OCI-LY3 (cell line): ENCODE measurements at regions not wholly inside any gene's neighbourhood (a gene's known extent, or its start where the extent isn't known, plus 50 kb on each side); places are given as distances from the start of the nearest gene placed in this dataset.

ENCODE experiments used
- H2AFZ ChIP-seq: fragments of 200-600, 300-600 bp; shearing (Covaris generic); 2 replicates; pipeline ENCODE4 v1.6.0; 2014; ENCODE audit warnings: antibody characterized with exemption, low read depth, low read length
- H3K27ac ChIP-seq: fragments of 200-600, 300-600 bp; sonication (generic); 2 replicates; pipeline ENCODE4 v1.5.1; 2014; ENCODE audit warnings: mild to moderate bottlenecking, low read length, moderate library complexity, mixed read lengths
- H3K27me3 ChIP-seq: fragments of 200-600, 300-600 bp; sonication (generic); 2 replicates; pipeline ENCODE4 v1.6.1; 2014; ENCODE audit warnings: low read depth, low read length, mixed read lengths
- H3K36me3 ChIP-seq: fragments of 200-600, 300-600 bp; sonication (generic); replicated peaks from 2 replicates; pipeline ENCODE3; 2014; ENCODE audit warnings: low read depth, low read length, mixed read lengths
- H3K4me1 ChIP-seq: fragments of 300-600, 200-600 bp; sonication (generic); 2 replicates; pipeline ENCODE4 v1.6.1; 2014; ENCODE audit warnings: low read length, mixed read lengths
- H3K4me2 ChIP-seq: fragments of 200-600, 300-600 bp; sonication (generic); 2 replicates; pipeline ENCODE4 v1.6.1; 2014; ENCODE audit warnings: low read length, mixed read lengths
- H3K4me3 ChIP-seq: fragments of 300-600, 200-600 bp; sonication (generic); 2 replicates; pipeline ENCODE4 v1.5.1; 2014; ENCODE audit warnings: antibody characterized with exemption, mild to moderate bottlenecking, low read length, moderate library complexity
- H3K79me2 ChIP-seq: fragments of 300-600, 200-600 bp; shearing (Covaris generic); 2 replicates; pipeline ENCODE4 v1.6.1; 2014; ENCODE audit warnings: mild to moderate bottlenecking, low read length, mixed read lengths
- H3K9ac ChIP-seq: fragments of 300-600, 200-600 bp; shearing (Covaris generic); 2 replicates; pipeline ENCODE4 v1.6.0; 2014; ENCODE audit warnings: mild to moderate bottlenecking, low read length, moderate library complexity
- H3K9me3 ChIP-seq: fragments of 200-600, 300-600 bp; shearing (Covaris generic); 2 replicates; pipeline ENCODE4 v1.6.1; 2014; ENCODE audit warnings: low read length, mixed read lengths; ENCODE audit not compliant: insufficient read depth
- H4K20me1 ChIP-seq: fragments of 200-600, 300-600 bp; sonication (generic); 2 replicates; pipeline ENCODE4 v1.6.1; 2016; ENCODE audit warnings: low read length, mixed read lengths; ENCODE audit not compliant: insufficient read depth
- CTCF ChIP-seq: fragments of 200-600, 300-600 bp; sonication (generic); IDR thresholded peaks from 2 replicates; pipeline ENCODE4 v1.5.1; 2014; ENCODE audit warnings: antibody characterized with exemption, low read length, low read depth
- EZH2phosphoT487 ChIP-seq: fragments of 200-600 bp; shearing (Covaris generic); IDR thresholded peaks from 2 replicates; pipeline ENCODE4 v1.6.1; 2018; ENCODE audit warnings: antibody characterized with exemption, mixed run types, low read depth

GRCh38 chr4:54902976-54903375 is 222.4 kb downstream of the KDR start:
- H4K20me1 ChIP-seq, result no peaks in the 10 kb centered on the region
- H3K4me3 ChIP-seq, result no peak overlapping the region
- H3K4me1 ChIP-seq, result no peaks in the 10 kb centered on the region
- TF ChIP-seq EZH2phosphoT487 (no peak), CTCF (no peak)
- no peaks in the 10 kb centered on the region for H3K27me3 ChIP-seq
- H3K9me3 ChIP-seq, result no peaks in the 10 kb centered on the region
- H2AFZ ChIP-seq, result no peak overlapping the region
- no peaks in the 10 kb centered on the region for H3K79me2 ChIP-seq
- H3K4me2 ChIP-seq, result no peak overlapping the region
- H3K9ac ChIP-seq, result no peak overlapping the region
- H3K27ac ChIP-seq, result no peak overlapping the region
- no peaks in the 10 kb centered on the region for H3K36me3 ChIP-seq

- Histone ChIP-seq H3K9ac (no peak overlapping the region), H3K27ac (no peak overlapping the region), H4K20me1 (no peaks in the 10 kb centered on the region), H3K79me2 (no peaks in the 10 kb centered on the region), H3K4me1 (no peaks in the 10 kb centered on the region), H2AFZ (no peak overlapping the region), H3K4me3 (no peak overlapping the region), H3K36me3 (no peaks in the 10 kb centered on the region), H3K4me2 (no peak overlapping the region), H3K9me3 (no peaks in the 10 kb centered on the region), H3K27me3 (no peaks in the 10 kb centered on the region)
- no peak for TF ChIP-seq EZH2phosphoT487
- no peak for TF ChIP-seq CTCF
These were observed 223.1 kb downstream of the KDR start for GRCh38 chr4:54902271-54902670.

- H4K20me1 ChIP-seq, result no peaks in the 10 kb centered on the region
- no peaks in the 10 kb centered on the region for H3K9me3 ChIP-seq
- no peak overlapping the region for H3K9ac ChIP-seq
- no peak overlapping the region for H3K4me3 ChIP-seq
- no peaks in the 10 kb centered on the region for H3K36me3 ChIP-seq
- H3K4me1 ChIP-seq, result no peaks in the 10 kb centered on the region
- TF ChIP-seq CTCF (no peak), EZH2phosphoT487 (no peak)
- H2AFZ ChIP-seq, result no peak overlapping the region
- no peaks in the 10 kb centered on the region for H3K79me2 ChIP-seq
- no peak overlapping the region for H3K4me2 ChIP-seq
- H3K27ac ChIP-seq, result no peak overlapping the region
- no peaks in the 10 kb centered on the region for H3K27me3 ChIP-seq
These were observed 224.2 kb downstream of the KDR start for GRCh38 chr4:54901202-54901601.

GRCh38 chr4:54898656-54899340 is 226.6 kb downstream of the KDR start:
- Histone ChIP-seq H3K36me3 (no peaks in the 10 kb centered on the region), H3K4me3 (no peak overlapping the region), H3K9ac (no peak overlapping the region), H3K27ac (no peak overlapping the region), H3K4me1 (no peaks in the 10 kb centered on the region), H3K79me2 (no peaks in the 10 kb centered on the region), H4K20me1 (no peaks in the 10 kb centered on the region), H3K27me3 (no peaks in the 10 kb centered on the region), H3K9me3 (no peaks in the 10 kb centered on the region), H3K4me2 (no peak overlapping the region), H2AFZ (no peak overlapping the region)
- TF ChIP-seq EZH2phosphoT487 (no peak), CTCF (no peak)
